ENCODE measurements at regions not wholly inside any gene's neighbourhood (a gene's known extent, or its start where the extent isn't known, plus 50 kb on each side); places are given as distances from the start of the nearest gene placed in this dataset.

- H3K4me3 ChIP-seq (ENCODE audit: low read depth, low read length): no peak overlapping the region
- no peaks in the 10 kb centered on the region for H3K9me3 ChIP-seq (ENCODE audit: control insufficient read depth, insufficient read depth, low read length)
- no peak overlapping the region for H3K27ac ChIP-seq (ENCODE audit: low read depth, low read length)
- no peaks in the 10 kb centered on the region for H3K36me3 ChIP-seq (ENCODE audit: control insufficient read depth, insufficient read depth, low read length)
- no peak overlapping the region for H3K9ac ChIP-seq (ENCODE audit: low read depth, low read length)
- H3K27me3 ChIP-seq (ENCODE audit: control insufficient read depth, insufficient read depth, low read length): no peaks in the 10 kb centered on the region
- H3K4me1 ChIP-seq (ENCODE audit: control insufficient read depth, insufficient read depth, low read length): peaks cover 5% of the 10 kb centered on the region; the same call in 1 of the 2 replicates
Measured at GRCh38 chr19:31626941-31627340, 277.7 kb upstream of the TSHZ3 start.

GRCh38 chr19:31627620-31628365 lies 278.6 kb upstream of the TSHZ3 start:
- Histone ChIP-seq H3K27ac (ENCODE audit: low read depth, low read length) (no peak overlapping the region), H3K36me3 (ENCODE audit: control insufficient read depth, insufficient read depth, low read length) (no peaks in the 10 kb centered on the region), H3K4me3 (ENCODE audit: low read depth, low read length) (no peak overlapping the region), H3K9ac (ENCODE audit: low read depth, low read length) (no peak overlapping the region), H3K4me1 (ENCODE audit: control insufficient read depth, insufficient read depth, low read length) (peaks cover 5% of the 10 kb centered on the region; the same call in 1 of the 2 replicates), H3K27me3 (ENCODE audit: control insufficient read depth, insufficient read depth, low read length) (no peaks in the 10 kb centered on the region), H3K9me3 (ENCODE audit: control insufficient read depth, insufficient read depth, low read length) (no peaks in the 10 kb centered on the region)

GRCh38 chr19:31629579-31630363 lies 280.5 kb upstream of the TSHZ3 start:
- Histone ChIP-seq H3K27ac (ENCODE audit: low read depth, low read length) (no peak overlapping the region), H3K9me3 (ENCODE audit: control insufficient read depth, insufficient read depth, low read length) (no peaks in the 10 kb centered on the region), H3K4me1 (ENCODE audit: control insufficient read depth, insufficient read depth, low read length) (peaks cover 11% of the 10 kb centered on the region; the same call in 1 of the 2 replicates), H3K4me3 (ENCODE audit: low read depth, low read length) (no peak overlapping the region), H3K36me3 (ENCODE audit: control insufficient read depth, insufficient read depth, low read length) (no peaks in the 10 kb centered on the region), H3K27me3 (ENCODE audit: control insufficient read depth, insufficient read depth, low read length) (no peaks in the 10 kb centered on the region), H3K9ac (ENCODE audit: low read depth, low read length) (no peak overlapping the region)

GRCh38 chr19:31633014-31633413 lies 283.8 kb upstream of the TSHZ3 start:
- Histone ChIP-seq H3K9me3 (ENCODE audit: control insufficient read depth, insufficient read depth, low read length) (no peaks in the 10 kb centered on the region), H3K36me3 (ENCODE audit: control insufficient read depth, insufficient read depth, low read length) (no peaks in the 10 kb centered on the region), H3K27ac (ENCODE audit: low read depth, low read length) (no peak overlapping the region), H3K4me1 (ENCODE audit: control insufficient read depth, insufficient read depth, low read length) (peaks cover 12% of the 10 kb centered on the region; the same call in 1 of the 2 replicates), H3K9ac (ENCODE audit: low read depth, low read length) (no peak overlapping the region), H3K27me3 (ENCODE audit: control insufficient read depth, insufficient read depth, low read length) (no peaks in the 10 kb centered on the region), H3K4me3 (ENCODE audit: low read depth, low read length) (no peak overlapping the region)

GRCh38 chr19:31639306-31639705 lies 290.1 kb upstream of the TSHZ3 start:
- Histone ChIP-seq H3K27me3 (ENCODE audit: control insufficient read depth, insufficient read depth, low read length) (no peaks in the 10 kb centered on the region), H3K9ac (ENCODE audit: low read depth, low read length) (no peak overlapping the region), H3K36me3 (ENCODE audit: control insufficient read depth, insufficient read depth, low read length) (no peaks in the 10 kb centered on the region), H3K4me3 (ENCODE audit: low read depth, low read length) (no peak overlapping the region), H3K9me3 (ENCODE audit: control insufficient read depth, insufficient read depth, low read length) (no peaks in the 10 kb centered on the region), H3K27ac (ENCODE audit: low read depth, low read length) (no peak overlapping the region), H3K4me1 (ENCODE audit: control insufficient read depth, insufficient read depth, low read length) (peaks cover 7% of the 10 kb centered on the region; the same call in 1 of the 2 replicates)

GRCh38 chr19:31641591-31641990 lies 292.4 kb upstream of the TSHZ3 start:
- no peak overlapping the region for H3K4me3 ChIP-seq (ENCODE audit: low read depth, low read length)
- H3K36me3 ChIP-seq (ENCODE audit: control insufficient read depth, insufficient read depth, low read length): no peaks in the 10 kb centered on the region
- no peak overlapping the region for H3K9ac ChIP-seq (ENCODE audit: low read depth, low read length)
- no peaks in the 10 kb centered on the region for H3K4me1 ChIP-seq (ENCODE audit: control insufficient read depth, insufficient read depth, low read length)
- no peak overlapping the region for H3K27ac ChIP-seq (ENCODE audit: low read depth, low read length)
- no peaks in the 10 kb centered on the region for H3K9me3 ChIP-seq (ENCODE audit: control insufficient read depth, insufficient read depth, low read length)
- no peaks in the 10 kb centered on the region for H3K27me3 ChIP-seq (ENCODE audit: control insufficient read depth, insufficient read depth, low read length)

- Histone ChIP-seq H3K36me3 (ENCODE audit: control insufficient read depth, insufficient read depth, low read length) (no peaks in the 10 kb centered on the region), H3K4me1 (ENCODE audit: control insufficient read depth, insufficient read depth, low read length) (no peaks in the 10 kb centered on the region), H3K27ac (ENCODE audit: low read depth, low read length) (no peak overlapping the region), H3K9me3 (ENCODE audit: control insufficient read depth, insufficient read depth, low read length) (no peaks in the 10 kb centered on the region), H3K4me3 (ENCODE audit: low read depth, low read length) (no peak overlapping the region), H3K9ac (ENCODE audit: low read depth, low read length) (no peak overlapping the region), H3K27me3 (ENCODE audit: control insufficient read depth, insufficient read depth, low read length) (no peaks in the 10 kb centered on the region)
Measured at GRCh38 chr19:31648347-31648746, 299.1 kb upstream of the TSHZ3 start.

- Histone ChIP-seq H3K27me3 (ENCODE audit: control insufficient read depth, insufficient read depth, low read length) (no peaks in the 10 kb centered on the region; the same call in 1 of the 2 replicates), H3K36me3 (ENCODE audit: control insufficient read depth, insufficient read depth, low read length) (no peaks in the 10 kb centered on the region), H3K9me3 (ENCODE audit: control insufficient read depth, insufficient read depth, low read length) (no peaks in the 10 kb centered on the region)
Measured at GRCh38 chr19:31656507-31656906, 307.3 kb upstream of the TSHZ3 start.

GRCh38 chr19:31658993-31659896 lies 310.0 kb upstream of the TSHZ3 start:
- H3K27ac ChIP-seq (ENCODE audit: low read depth, low read length): no peak overlapping the region
- 0 out of 2 replicates have a peak, but pooled peaks cover 4% of the 10 kb centered on the region for H3K4me1 ChIP-seq (ENCODE audit: control insufficient read depth, insufficient read depth, low read length)
- no peak overlapping the region for H3K9ac ChIP-seq (ENCODE audit: low read depth, low read length)
- H3K27me3 ChIP-seq (ENCODE audit: control insufficient read depth, insufficient read depth, low read length): no peaks in the 10 kb centered on the region; the same call in 1 of the 2 replicates
- H3K4me3 ChIP-seq (ENCODE audit: low read depth, low read length): no peak overlapping the region
- no peaks in the 10 kb centered on the region for H3K9me3 ChIP-seq (ENCODE audit: control insufficient read depth, insufficient read depth, low read length)
- H3K36me3 ChIP-seq (ENCODE audit: control insufficient read depth, insufficient read depth, low read length): no peaks in the 10 kb centered on the region

More at GRCh38 chr19:31656507-31656906, 307.3 kb upstream of the TSHZ3 start:
- H3K4me1 ChIP-seq (ENCODE audit: control insufficient read depth, insufficient read depth, low read length): 0 out of 2 replicates have a peak, but pooled peaks cover 4% of the 10 kb centered on the region
- no peak overlapping the region for H3K27ac ChIP-seq (ENCODE audit: low read depth, low read length)
- H3K4me3 ChIP-seq (ENCODE audit: low read depth, low read length): no peak overlapping the region
- H3K9ac ChIP-seq (ENCODE audit: low read depth, low read length): no peak overlapping the region

- Histone ChIP-seq H3K4me3 (ENCODE audit: low read depth, low read length) (no peak overlapping the region), H3K36me3 (ENCODE audit: control insufficient read depth, insufficient read depth, low read length) (no peaks in the 10 kb centered on the region), H3K27me3 (ENCODE audit: control insufficient read depth, insufficient read depth, low read length) (no peaks in the 10 kb centered on the region; the same call in 1 of the 2 replicates), H3K4me1 (ENCODE audit: control insufficient read depth, insufficient read depth, low read length) (0 out of 2 replicates have a peak, but pooled peaks cover 4% of the 10 kb centered on the region), H3K9me3 (ENCODE audit: control insufficient read depth, insufficient read depth, low read length) (no peaks in the 10 kb centered on the region), H3K27ac (ENCODE audit: low read depth, low read length) (no peak overlapping the region), H3K9ac (ENCODE audit: low read depth, low read length) (no peak overlapping the region)
Measured at GRCh38 chr19:31659897-31660210, 310.6 kb upstream of the TSHZ3 start.

Measured in HUES48 (cell line).